ENCODE measurements at regions not wholly inside any gene's neighbourhood (a gene's known extent, or its start where the extent isn't known, plus 50 kb on each side); places are given as distances from the start of the nearest gene placed in this dataset.
"Not testable (repeated sequence)": the region's sequence is repeated elsewhere in the genome, so short reads cannot be mapped to it uniquely, and the experiment has no call there.

GRCh38 chr7:79995741-79996140, 138.9 kb upstream of the GNAI1 start:
- TF ChIP-seq, protein P1, sequence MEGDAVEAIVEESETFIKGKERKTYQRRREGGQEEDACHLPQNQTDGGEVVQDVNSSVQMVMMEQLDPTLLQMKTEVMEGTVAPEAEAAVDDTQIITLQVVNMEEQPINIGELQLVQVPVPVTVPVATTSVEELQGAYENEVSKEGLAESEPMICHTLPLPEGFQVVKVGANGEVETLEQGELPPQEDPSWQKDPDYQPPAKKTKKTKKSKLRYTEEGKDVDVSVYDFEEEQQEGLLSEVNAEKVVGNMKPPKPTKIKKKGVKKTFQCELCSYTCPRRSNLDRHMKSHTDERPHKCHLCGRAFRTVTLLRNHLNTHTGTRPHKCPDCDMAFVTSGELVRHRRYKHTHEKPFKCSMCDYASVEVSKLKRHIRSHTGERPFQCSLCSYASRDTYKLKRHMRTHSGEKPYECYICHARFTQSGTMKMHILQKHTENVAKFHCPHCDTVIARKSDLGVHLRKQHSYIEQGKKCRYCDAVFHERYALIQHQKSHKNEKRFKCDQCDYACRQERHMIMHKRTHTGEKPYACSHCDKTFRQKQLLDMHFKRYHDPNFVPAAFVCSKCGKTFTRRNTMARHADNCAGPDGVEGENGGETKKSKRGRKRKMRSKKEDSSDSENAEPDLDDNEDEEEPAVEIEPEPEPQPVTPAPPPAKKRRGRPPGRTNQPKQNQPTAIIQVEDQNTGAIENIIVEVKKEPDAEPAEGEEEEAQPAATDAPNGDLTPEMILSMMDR (conservative IDR thresholded peaks at IDR 0.05; ENCODE audit: low read depth, low read length): not testable (repeated sequence)
- not testable (repeated sequence) for TF ChIP-seq EZH2 (IDR thresholded peaks at IDR 0.05; ENCODE audit: low read length, unreplicated experiment); EZH2phosphoT487 (IDR thresholded peaks at IDR 0.05; ENCODE audit: borderline replicate concordance, low read length)

Measured in PC-3 (cell line).